C4-2B (cell line): ENCODE measurements at regions not wholly inside any gene's neighbourhood (a gene's known extent, or its start where the extent isn't known, plus 50 kb on each side); places are given as distances from the start of the nearest gene placed in this dataset.

Experiments used
- H3K27ac ChIP-seq: fragments of 450-650 bp; 2 replicates; pipeline ENCODE4 v1.5.1; 2017
- CTCF ChIP-seq: fragments of 450-650 bp; conservative IDR thresholded peaks from 2 replicates; pipeline ENCODE4 v1.5.1; 2017; ENCODE audit warnings: mild to moderate bottlenecking
- ZFX ChIP-seq: fragments of 450-650 bp; IDR thresholded peaks from 2 replicates; pipeline ENCODE4 v1.6.1; 2017

GRCh38 chr12:39240587-39240986 lies 202.3 kb downstream of the KIF21A start:
- H3K27ac ChIP-seq = no peak overlapping the region
- TF ChIP-seq ZFX = no peak
- TF ChIP-seq CTCF = no peak

- H3K27ac ChIP-seq = no peak overlapping the region
- TF ChIP-seq CTCF = no peak
- no peak for TF ChIP-seq ZFX
Measured at GRCh38 chr12:39239490-39240486, 203.1 kb downstream of the KIF21A start.

GRCh38 chr12:39237004-39237403 lies 205.9 kb downstream of the KIF21A start:
- H3K27ac ChIP-seq = no peak overlapping the region
- TF ChIP-seq ZFX (no peak), CTCF (no peak)

GRCh38 chr12:39235990-39236767 lies 206.7 kb downstream of the KIF21A start:
- TF ChIP-seq ZFX (no peak), CTCF (no peak)
- no peak overlapping the region for H3K27ac ChIP-seq

GRCh38 chr12:39230086-39230485 lies 212.8 kb downstream of the KIF21A start:
- TF ChIP-seq ZFX (no peak), CTCF (no peak)
- no peak overlapping the region for H3K27ac ChIP-seq

GRCh38 chr12:39227218-39227617 lies 215.7 kb downstream of the KIF21A start:
- TF ChIP-seq CTCF = no peak
- TF ChIP-seq ZFX = no peak
- no peak overlapping the region for H3K27ac ChIP-seq

- TF ChIP-seq CTCF (no peak), ZFX (no peak)
- H3K27ac ChIP-seq = no peak overlapping the region
Measured at GRCh38 chr12:39224971-39225370, 217.9 kb downstream of the KIF21A start.
